Endothelial cell of umbilical vein (primary cell): ENCODE measurements at regions not wholly inside any gene's neighbourhood (a gene's known extent, or its start where the extent isn't known, plus 50 kb on each side); places are given as distances from the start of the nearest gene placed in this dataset.

Experiments
- BruUV-seq: library from RNA; stranded (reverse); fragments of 400-500 nt; replicated peaks from 2 replicates; lab custom pipeline; 2021; lab: Mats Ljungman, UMichigan
- CTCF ChIA-PET: fragments of 300-600, 350-600 bp; sonication (Branson Sonifier 250); formaldehyde crosslinking; loops from one replicate; lab custom pipeline; 2021; ENCODE audit warnings: antibody characterized with exemption, inconsistent platforms; lab: Charles Lee
- POLR2A ChIA-PET: fragments of 300-600, 350-600 bp; sonication (Branson Sonifier 250); formaldehyde crosslinking; loops from one replicate; lab custom pipeline; 2021; ENCODE audit warnings: antibody characterized with exemption, inconsistent platforms; lab: Charles Lee
- DNase-seq: peaks from one replicate; pipeline ENCODE4 v3.0.0-alpha.2; 2011; ENCODE audit warnings: low read depth, low spot score
- FAIRE-seq: peaks from 2 replicates; lab custom pipeline; 2011; peaks lifted over from hg19 to GRCh38; lab: Jason Lieb, UNC
- H2AFZ ChIP-seq: 2 replicates; pipeline ENCODE4 v1.6.0; 2012; ENCODE audit warnings: low read depth, low read length, control low read depth, inconsistent platforms
- H3K27ac ChIP-seq: 2 replicates; pipeline ENCODE4 v1.5.1; 2011; ENCODE audit warnings: low read depth, mild to moderate bottlenecking, control low read depth, low read length, moderate library complexity; ENCODE audit not compliant: insufficient read depth
- H3K27me3 ChIP-seq, 2 experiments: 2 replicates each; pipeline versions ENCODE4 v1.6.0 to v1.6.1; 2011; ENCODE audit warnings: low read length in 2 of 2, mixed read lengths in 1 of 2; ENCODE audit not compliant: control insufficient read depth in 2 of 2, insufficient read depth in 2 of 2
- H3K36me3 ChIP-seq, 2 experiments: 2 replicates in 1 of 2; 3 replicates in 1 of 2; pipeline ENCODE4 v1.5.1; 2011; ENCODE audit warnings: low read length in 2 of 2, mild to moderate bottlenecking in 1 of 2, moderate library complexity in 1 of 2; ENCODE audit not compliant: control insufficient read depth in 2 of 2, insufficient read depth in 2 of 2; ENCODE audit errors: extremely low read depth in 1 of 2
- H3K4me1 ChIP-seq: 3 replicates; pipeline ENCODE4 v1.5.1; 2011; ENCODE audit warnings: mild to moderate bottlenecking, low read length; ENCODE audit not compliant: control insufficient read depth, insufficient read depth; ENCODE audit errors: extremely low read depth
- H3K4me2 ChIP-seq: 2 replicates; pipeline ENCODE4 v1.6.1; 2011; ENCODE audit warnings: low read length, control low read depth, mixed read lengths; ENCODE audit not compliant: insufficient read depth
- H3K4me3 ChIP-seq, 3 experiments: fragments of 200-600 bp in 1 of 3; sonication (generic), shearing (Covaris generic) in 1 of 3; replicated peaks in 1 of 3; 2 replicates each; pipeline ENCODE4 v1.5.1; 2011 to 2016; ENCODE audit warnings: control low read depth in 3 of 3, low read length in 3 of 3, mild to moderate bottlenecking in 2 of 3, inconsistent platforms in 1 of 3, low read depth in 1 of 3, moderate library complexity in 1 of 3; ENCODE audit not compliant: insufficient read depth in 1 of 3
- H3K79me2 ChIP-seq: 2 replicates; pipeline ENCODE4 v1.6.0; 2012; ENCODE audit warnings: low read length, inconsistent platforms; ENCODE audit not compliant: control insufficient read depth, insufficient read depth
- H3K9ac ChIP-seq: replicated peaks from 2 replicates; pipeline ENCODE3; 2011; ENCODE audit warnings: low read length, control low read depth; ENCODE audit not compliant: insufficient read depth; ENCODE audit errors: extremely low read depth
- H3K9me1 ChIP-seq: replicated peaks from 3 replicates; pipeline ENCODE4 v1.6.0; 2011; ENCODE audit warnings: mild to moderate bottlenecking, low read length; ENCODE audit not compliant: control insufficient read depth, insufficient read depth; ENCODE audit errors: extremely low read depth
- H3K9me3 ChIP-seq: replicated peaks from 2 replicates; pipeline ENCODE4 v1.5.1; 2012; ENCODE audit warnings: low read length, inconsistent platforms; ENCODE audit not compliant: control insufficient read depth, insufficient read depth
- H4K20me1 ChIP-seq: replicated peaks from 2 replicates; pipeline ENCODE3; 2011; ENCODE audit warnings: mild to moderate bottlenecking, low read length; ENCODE audit not compliant: control insufficient read depth, insufficient read depth; ENCODE audit errors: extremely low read depth
- CTCF ChIP-seq, 2 donors: IDR thresholded peaks; 1 replicate in 1 of 2; 2 replicates in 1 of 2; pipeline ENCODE4 v1.5.1; 2011; ENCODE audit warnings: low read length in 2 of 2, mild to moderate bottlenecking in 2 of 2, moderate library complexity in 2 of 2, control low read depth in 1 of 2, inconsistent platforms in 1 of 2, low read depth in 1 of 2; ENCODE audit not compliant: insufficient read depth in 1 of 2; ENCODE audit errors: extremely low read depth in 1 of 2
- EZH2 ChIP-seq: IDR thresholded peaks from 2 replicates; pipeline ENCODE4 v1.6.1; 2012; ENCODE audit warnings: borderline replicate concordance, low read depth, mild to moderate bottlenecking, moderate library complexity, low read length, inconsistent platforms; ENCODE audit not compliant: severe bottlenecking
- FOS ChIP-seq: IDR thresholded peaks from 2 replicates; pipeline ENCODE4 v1.6.1; 2011; ENCODE audit warnings: mild to moderate bottlenecking, low read length, moderate library complexity, borderline replicate concordance; ENCODE audit not compliant: insufficient read depth
- GATA2 ChIP-seq: IDR thresholded peaks from 2 replicates; pipeline ENCODE4 v1.7.0; 2011; ENCODE audit warnings: low read depth, mild to moderate bottlenecking, moderate library complexity, mixed read lengths, low read length; ENCODE audit not compliant: insufficient read length, insufficient read depth
- JUN ChIP-seq: IDR thresholded peaks from 2 replicates; pipeline ENCODE4 v1.6.1; 2011; ENCODE audit warnings: borderline replicate concordance, low read depth; ENCODE audit not compliant: insufficient read length, insufficient read depth
- MAX ChIP-seq: IDR thresholded peaks from 2 replicates; pipeline ENCODE4 v1.6.1; 2011; ENCODE audit not compliant: insufficient read depth, insufficient read length
- MYC ChIP-seq: IDR thresholded peaks from one replicate; pipeline ENCODE4 v1.6.1; 2011; ENCODE audit warnings: mild to moderate bottlenecking, low read depth, low read length
- POLR2A ChIP-seq: IDR thresholded peaks from 2 replicates; pipeline ENCODE4 v1.6.1; 2012; ENCODE audit warnings: low read depth, mild to moderate bottlenecking, control low read depth, low read length
- POLR2AphosphoS5 ChIP-seq: IDR thresholded peaks from 2 replicates; pipeline ENCODE4 v1.6.1; 2012; ENCODE audit warnings: low read depth, mild to moderate bottlenecking, control low read depth, low read length, moderate library complexity; ENCODE audit not compliant: insufficient read depth
- dilution Hi-C: fragments of 300-500 bp; cut with MboI; formaldehyde crosslinking; loops from one replicate; pipeline ENCODE4 v1.15.0; 2019; ENCODE audit warnings: low sequenced_read_pairs; ENCODE audit not compliant: extremely low pct_ligation_motif_present
- intact Hi-C: fragments of 100-400 bp; cut with micrococcal nuclease; formaldehyde crosslinking; loops from one replicate; pipeline ENCODE4 v1.10.0; 2022

GRCh38 chr3:162719684-162720341 is 1223.2 kb downstream of the OTOL1 start:
- intact Hi-C loops, result no loop called here
- ChIA-PET POLR2A (no interaction called here), CTCF (no interaction called here)
- Histone ChIP-seq H3K27ac (no peak overlapping the region), H3K9ac (no peak overlapping the region), H3K9me3 (peaks cover 2% of the 10 kb centered on the region), H3K27me3 (no peaks in the 10 kb centered on the region), H3K4me3 (no peak overlapping the region), H3K36me3 (no peaks in the 10 kb centered on the region), H2AFZ (no peak overlapping the region), H3K4me1 (no peaks in the 10 kb centered on the region), H3K4me2 (no peak overlapping the region), H3K9me1 (no peaks in the 10 kb centered on the region), H3K79me2 (no peaks in the 10 kb centered on the region), H4K20me1 (no peaks in the 10 kb centered on the region)
- DNase-seq, result no peak
- BruUV-seq, result no TSS peak
- FAIRE-seq, result no peak
- dilution Hi-C loops, result no loop called here
- no peak for TF ChIP-seq FOS
- TF ChIP-seq GATA2, result no peak
- no peak for TF ChIP-seq EZH2
- TF ChIP-seq JUN, result no peak
- TF ChIP-seq MYC, result no peak
- no peak for TF ChIP-seq POLR2AphosphoS5
- TF ChIP-seq MAX, result no peak
- TF ChIP-seq CTCF (IDR thresholded peaks at IDR 0.05; ENCODE audit: extremely low read depth in 1 of 2, insufficient read depth in 1 of 2, low read depth in 1 of 2, low read length in 2 of 2), result no peak
- no peak for TF ChIP-seq POLR2A
